Prostate gland (tissue), 2 donors: ENCODE measurements at regions not wholly inside any gene's neighbourhood (a gene's known extent, or its start where the extent isn't known, plus 50 kb on each side); places are given as distances from the start of the nearest gene placed in this dataset.

ENCODE experiments used
- POLR2A ChIP-seq: fragments of 450-650 bp; IDR thresholded peaks from one replicate; pipeline ENCODE4 v1.6.1; 2016; ENCODE audit warnings: antibody characterized with exemption, mild to moderate bottlenecking
- POLR2AphosphoS5 ChIP-seq: sonication (generic); formaldehyde crosslinking; IDR thresholded peaks from one replicate; pipeline ENCODE4 v1.6.1; 2017; ENCODE audit warnings: antibody characterized with exemption
- TF ChIP-seq, protein P1 (sequence below), 4 experiments: fragments of 200-600 bp in 2 of 4; fragments of 450-650 bp in 2 of 4; sonication (generic) in 2 of 4; IDR thresholded peaks; 1 replicate in 3 of 4; 2 replicates in 1 of 4; pipeline ENCODE4 v1.5.1; 2016 to 2019; ENCODE audit warnings: antibody characterized with exemption in 4 of 4, mild to moderate bottlenecking in 2 of 4, moderate library complexity in 2 of 4

- TF ChIP-seq, protein P1, sequence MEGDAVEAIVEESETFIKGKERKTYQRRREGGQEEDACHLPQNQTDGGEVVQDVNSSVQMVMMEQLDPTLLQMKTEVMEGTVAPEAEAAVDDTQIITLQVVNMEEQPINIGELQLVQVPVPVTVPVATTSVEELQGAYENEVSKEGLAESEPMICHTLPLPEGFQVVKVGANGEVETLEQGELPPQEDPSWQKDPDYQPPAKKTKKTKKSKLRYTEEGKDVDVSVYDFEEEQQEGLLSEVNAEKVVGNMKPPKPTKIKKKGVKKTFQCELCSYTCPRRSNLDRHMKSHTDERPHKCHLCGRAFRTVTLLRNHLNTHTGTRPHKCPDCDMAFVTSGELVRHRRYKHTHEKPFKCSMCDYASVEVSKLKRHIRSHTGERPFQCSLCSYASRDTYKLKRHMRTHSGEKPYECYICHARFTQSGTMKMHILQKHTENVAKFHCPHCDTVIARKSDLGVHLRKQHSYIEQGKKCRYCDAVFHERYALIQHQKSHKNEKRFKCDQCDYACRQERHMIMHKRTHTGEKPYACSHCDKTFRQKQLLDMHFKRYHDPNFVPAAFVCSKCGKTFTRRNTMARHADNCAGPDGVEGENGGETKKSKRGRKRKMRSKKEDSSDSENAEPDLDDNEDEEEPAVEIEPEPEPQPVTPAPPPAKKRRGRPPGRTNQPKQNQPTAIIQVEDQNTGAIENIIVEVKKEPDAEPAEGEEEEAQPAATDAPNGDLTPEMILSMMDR (IDR thresholded peaks at IDR 0.05), result no peak
- TF ChIP-seq POLR2AphosphoS5 (no peak), POLR2A (no peak)
These were observed 609.2 kb downstream of the CSNK1G3 start for GRCh38 chr5:124121198-124121597.
